HG03108 (cell line): ENCODE measurements at regions not wholly inside any gene's neighbourhood (a gene's known extent, or its start where the extent isn't known, plus 50 kb on each side); places are given as distances from the start of the nearest gene placed in this dataset.
"Not testable (repeated sequence)": the region's sequence is repeated elsewhere in the genome, so short reads cannot be mapped to it uniquely, and the experiment has no call there.

Experiments
- ATAC-seq: cut with Tn5 transposase; IDR thresholded peaks from one replicate; pipeline ENCODE4 v1.9.1; 2021; ENCODE audit warnings: moderate library complexity; ENCODE audit not compliant: unreplicated experiment

GRCh38 chr4:131367441-131367840, 1781.7 kb upstream of the PCDH10 start:
- ATAC-seq, result no peak

- ATAC-seq, result no peak
These were observed 1778.2 kb upstream of the PCDH10 start for GRCh38 chr4:131370846-131371245.

- ATAC-seq, result no peak
These were observed 1768.0 kb upstream of the PCDH10 start for GRCh38 chr4:131381055-131381454.

- no peak for ATAC-seq
These were observed 1766.3 kb upstream of the PCDH10 start for GRCh38 chr4:131382839-131383238.

- no peak for ATAC-seq
These were observed 1760.8 kb upstream of the PCDH10 start for GRCh38 chr4:131388277-131388676.

- no peak for ATAC-seq
These were observed 1741.0 kb upstream of the PCDH10 start for GRCh38 chr4:131408102-131408501.

GRCh38 chr4:131411393-131411792, 1737.7 kb upstream of the PCDH10 start:
- ATAC-seq, result no peak

GRCh38 chr4:131419147-131419546, 1729.9 kb upstream of the PCDH10 start:
- no peak for ATAC-seq

GRCh38 chr4:131426023-131426758, 1722.9 kb upstream of the PCDH10 start:
- no peak for ATAC-seq

GRCh38 chr4:131427000-131427399, 1722.1 kb upstream of the PCDH10 start:
- no peak for ATAC-seq

- ATAC-seq, result no peak
These were observed 1718.8 kb upstream of the PCDH10 start for GRCh38 chr4:131430302-131430701.

GRCh38 chr4:131441004-131441688, 1707.9 kb upstream of the PCDH10 start:
- no peak for ATAC-seq

GRCh38 chr4:131447883-131448282, 1701.2 kb upstream of the PCDH10 start:
- ATAC-seq, result no peak

- ATAC-seq, result no peak
These were observed 1698.4 kb upstream of the PCDH10 start for GRCh38 chr4:131450572-131451209.

GRCh38 chr4:131459430-131460101, 1689.5 kb upstream of the PCDH10 start:
- ATAC-seq, result no peak

GRCh38 chr4:131470360-131470759, 1678.7 kb upstream of the PCDH10 start:
- no peak for ATAC-seq

- no peak for ATAC-seq
These were observed 1660.3 kb upstream of the PCDH10 start for GRCh38 chr4:131488772-131489171.

GRCh38 chr4:131496211-131496610, 1652.9 kb upstream of the PCDH10 start:
- not testable (repeated sequence) for ATAC-seq

GRCh38 chr4:131499141-131499873, 1649.8 kb upstream of the PCDH10 start:
- no peak for ATAC-seq

GRCh38 chr4:131509521-131509920, 1639.6 kb upstream of the PCDH10 start:
- ATAC-seq, result no peak

GRCh38 chr4:131526686-131527085, 1622.4 kb upstream of the PCDH10 start:
- ATAC-seq, result no peak
